Gastroesophageal sphincter (tissue), 4 donors: ENCODE measurements at regions not wholly inside any gene's neighbourhood (a gene's known extent, or its start where the extent isn't known, plus 50 kb on each side); places are given as distances from the start of the nearest gene placed in this dataset.
A peak's percentile ranks its signal among the peaks of the same experiment; 100 is the strongest.

Source experiments
- ATAC-seq: fragments of 150-250 bp; one replicate; pipeline ENCODE4 v1.9.1; 2016; ENCODE audit warnings: mild to moderate bottlenecking, moderate library complexity
- H3K27ac ChIP-seq, 4 donors: fragments of 200-600 bp; sonication (generic) in 3 of 4; 1 replicate in 3 of 4; 2 replicates in 1 of 4; pipeline ENCODE4 v1.5.1; 2016 to 2019
- H3K27me3 ChIP-seq: fragments of 200-600 bp; sonication (generic); one replicate; pipeline ENCODE4 v1.5.1; 2019
- H3K36me3 ChIP-seq, 2 donors: fragments of 200-600 bp; sonication (generic); one replicate each; pipeline ENCODE4 v1.5.1; 2019; ENCODE audit warnings: control low read depth in 1 of 2
- H3K4me1 ChIP-seq, 3 donors: fragments of 200-600 bp; sonication (generic); 1 replicate in 2 of 3; 2 replicates in 1 of 3; pipeline ENCODE4 v1.5.1; 2016 to 2019; ENCODE audit warnings: control low read depth in 2 of 3
- H3K4me3 ChIP-seq, 2 donors: fragments of 200-600 bp; sonication (generic); one replicate each; pipeline ENCODE4 v1.5.1; 2019; ENCODE audit warnings: mild to moderate bottlenecking in 1 of 2, moderate library complexity in 1 of 2
- H3K9me3 ChIP-seq, 3 donors: fragments of 200-600 bp; sonication (generic); one replicate each; pipeline ENCODE4 v1.5.1; 2017 to 2019; ENCODE audit warnings: control low read depth in 2 of 3
- CTCF ChIP-seq, 4 experiments: fragments of 200-600 bp in 2 of 4; fragments of 450-650 bp in 2 of 4; sonication (generic) in 1 of 4; IDR thresholded peaks; one replicate each; pipeline ENCODE4 v1.5.1; 2017 to 2019; ENCODE audit warnings: antibody characterized with exemption in 4 of 4, mild to moderate bottlenecking in 2 of 4, moderate library complexity in 2 of 4
- EP300 ChIP-seq: sonication (generic); formaldehyde crosslinking; IDR thresholded peaks from one replicate; pipeline ENCODE4 v1.6.1; 2017; ENCODE audit warnings: antibody characterized with exemption, mild to moderate bottlenecking
- POLR2A ChIP-seq, 2 donors: fragments of 450-650 bp; IDR thresholded peaks; one replicate each; pipeline ENCODE4 v1.6.1; 2017; ENCODE audit warnings: antibody characterized with exemption in 2 of 2, mild to moderate bottlenecking in 2 of 2, moderate library complexity in 1 of 2
- POLR2AphosphoS5 ChIP-seq: sonication (generic); formaldehyde crosslinking; IDR thresholded peaks from one replicate; pipeline ENCODE4 v1.6.1; 2017; ENCODE audit warnings: antibody characterized with exemption
- WGBS, 2 donors: methylation state at CpG; one replicate each; pipeline ENCODE4 v1.1.5; 2018; ENCODE audit warnings: low coverage in 1 of 2; 5-methylcytosine and 5-hydroxymethylcytosine counted together

- TF ChIP-seq EP300 (no peak), POLR2AphosphoS5 (no peak), POLR2A (IDR thresholded peaks at IDR 0.05) (no peak), CTCF (IDR thresholded peaks at IDR 0.05) (no peak)
- H3K27ac ChIP-seq: no peak overlapping the region
- H3K36me3 ChIP-seq: no peaks in the 10 kb centered on the region
- WGBS, 2 donors: 40 to 70% methylated on average over 8 to 9 of the region's 9 CpGs
- H3K27me3 ChIP-seq: no peaks in the 10 kb centered on the region
- H3K4me1 ChIP-seq: no peaks in the 10 kb centered on the region
- H3K9me3 ChIP-seq: no peaks in the 10 kb centered on the region
- no peak overlapping the region for H3K4me3 ChIP-seq
- ATAC-seq: no peak
Observed at GRCh38 chr12:93982771-93983315, 165.5 kb upstream of the PLXNC1 start.

GRCh38 chr12:93984005-93984404, 164.4 kb upstream of the PLXNC1 start:
- Histone ChIP-seq H3K4me1 (no peaks in the 10 kb centered on the region), H3K9me3 (no peaks in the 10 kb centered on the region), H3K36me3 (no peaks in the 10 kb centered on the region), H3K27me3 (no peaks in the 10 kb centered on the region), H3K27ac (no peak overlapping the region), H3K4me3 (no peak overlapping the region)
- WGBS, 2 donors: 80 to 84% methylated on average over 1 to 2 of the region's 2 CpGs
- no peak for ATAC-seq
- TF ChIP-seq CTCF (IDR thresholded peaks at IDR 0.05) (no peak), EP300 (no peak), POLR2AphosphoS5 (no peak), POLR2A (IDR thresholded peaks at IDR 0.05) (no peak)

- H3K9me3 ChIP-seq: no peaks in the 10 kb centered on the region
- TF ChIP-seq POLR2A (IDR thresholded peaks at IDR 0.05) (no peak), CTCF (IDR thresholded peaks at IDR 0.05) (no peak), POLR2AphosphoS5 (no peak), EP300 (no peak)
- 77 to 95% methylated on average over 1 of the region's 1 CpG for WGBS, 2 donors
- no peak overlapping the region for H3K27ac ChIP-seq
- no peak overlapping the region for H3K4me3 ChIP-seq
- no peaks in the 10 kb centered on the region for H3K36me3 ChIP-seq
- no peak for ATAC-seq
- H3K4me1 ChIP-seq: no peaks in the 10 kb centered on the region
- no peaks in the 10 kb centered on the region for H3K27me3 ChIP-seq
Observed at GRCh38 chr12:93989949-93990348, 158.4 kb upstream of the PLXNC1 start.

- TF ChIP-seq CTCF (IDR thresholded peaks at IDR 0.05) (peak in 3 of 4 experiments; percentile 13 to 41 (median 25)), POLR2A (IDR thresholded peaks at IDR 0.05) (no peak), EP300 (no peak), POLR2AphosphoS5 (no peak)
- Histone ChIP-seq H3K4me1 (no peaks in the 10 kb centered on the region), H3K9me3 (no peaks in the 10 kb centered on the region), H3K36me3 (no peaks in the 10 kb centered on the region), H3K4me3 (no peak overlapping the region), H3K27me3 (no peaks in the 10 kb centered on the region), H3K27ac (no peak overlapping the region)
- 33 to 63% methylated on average over 6 to 18 of the region's 20 CpGs for WGBS, 2 donors
- no peak for ATAC-seq
Observed at GRCh38 chr12:93990832-93991803, 157.3 kb upstream of the PLXNC1 start.
